ENCODE measurements at regions not wholly inside any gene's neighbourhood (a gene's known extent, or its start where the extent isn't known, plus 50 kb on each side); places are given as distances from the start of the nearest gene placed in this dataset.

GRCh38 chr2:133801946-133802345 is 233.7 kb upstream of the NCKAP5 start:
- intact Hi-C loops (cut with DNase I) = no loop called here
- DNase-seq = no peak

- DNase-seq = no peak
- intact Hi-C loops (cut with DNase I) = no loop called here
Measured at GRCh38 chr2:133802409-133803039, 234.3 kb upstream of the NCKAP5 start.

GRCh38 chr2:133806564-133806963 is 238.3 kb upstream of the NCKAP5 start:
- no peak for DNase-seq
- intact Hi-C loops (cut with DNase I) = no loop called here

GRCh38 chr2:133809485-133809884 is 241.2 kb upstream of the NCKAP5 start:
- intact Hi-C loops (cut with DNase I) = no loop called here
- DNase-seq = no peak

- intact Hi-C loops (cut with DNase I) = no loop called here
- no peak for DNase-seq
Measured at GRCh38 chr2:133810559-133810958, 242.3 kb upstream of the NCKAP5 start.

GRCh38 chr2:133811409-133812125 is 243.3 kb upstream of the NCKAP5 start:
- no peak for DNase-seq
- intact Hi-C loops (cut with DNase I) = no loop called here

GRCh38 chr2:133812826-133813617 is 244.8 kb upstream of the NCKAP5 start:
- intact Hi-C loops (cut with DNase I) = no loop called here
- DNase-seq = no peak

GRCh38 chr2:133814890-133815289 is 246.6 kb upstream of the NCKAP5 start:
- DNase-seq = no peak
- intact Hi-C loops (cut with DNase I) = no loop called here

- intact Hi-C loops (cut with DNase I) = no loop called here
Measured at GRCh38 chr2:133816037-133816436, 247.8 kb upstream of the NCKAP5 start.

GRCh38 chr2:133817680-133818566 is 249.7 kb upstream of the NCKAP5 start:
- intact Hi-C loops (cut with DNase I) = no loop called here
- no peak for DNase-seq

More at GRCh38 chr2:133816037-133816436, 247.8 kb upstream of the NCKAP5 start:
- DNase-seq = no peak

GRCh38 chr2:133818661-133819060 is 250.4 kb upstream of the NCKAP5 start:
- intact Hi-C loops (cut with DNase I) = no loop called here
- no peak for DNase-seq

GRCh38 chr2:133819906-133820305 is 251.6 kb upstream of the NCKAP5 start:
- intact Hi-C loops (cut with DNase I) = no loop called here
- DNase-seq = no peak

- intact Hi-C loops (cut with DNase I) = no loop called here
Measured at GRCh38 chr2:133821107-133821760, 253.0 kb upstream of the NCKAP5 start.

GRCh38 chr2:133822517-133823225 is 254.4 kb upstream of the NCKAP5 start:
- intact Hi-C loops (cut with DNase I) = no loop called here
- DNase-seq = no peak

More at GRCh38 chr2:133821107-133821760, 253.0 kb upstream of the NCKAP5 start:
- DNase-seq = no peak

- DNase-seq = no peak
- intact Hi-C loops (cut with DNase I) = no loop called here
Measured at GRCh38 chr2:133823226-133823550, 254.9 kb upstream of the NCKAP5 start.

GRCh38 chr2:133824869-133825268 is 256.6 kb upstream of the NCKAP5 start:
- intact Hi-C loops (cut with DNase I) = no loop called here

GRCh38 chr2:133825778-133826177 is 257.5 kb upstream of the NCKAP5 start:
- no peak for DNase-seq
- intact Hi-C loops (cut with DNase I) = no loop called here

More at GRCh38 chr2:133824869-133825268, 256.6 kb upstream of the NCKAP5 start:
- no peak for DNase-seq

- no peak for DNase-seq
- intact Hi-C loops (cut with DNase I) = no loop called here
Measured at GRCh38 chr2:133828913-133829312, 260.6 kb upstream of the NCKAP5 start.

GRCh38 chr2:133829450-133830020 is 261.3 kb upstream of the NCKAP5 start:
- DNase-seq = no peak
- intact Hi-C loops (cut with DNase I) = no loop called here
